Liver (tissue), 3 donors: ENCODE measurements at regions not wholly inside any gene's neighbourhood (a gene's known extent, or its start where the extent isn't known, plus 50 kb on each side); places are given as distances from the start of the nearest gene placed in this dataset.

Source experiments
- EGR1 ChIP-seq, 2 donors: IDR thresholded peaks; 2 replicates each; pipeline ENCODE4 v1.6.1; 2016 to 2018; ENCODE audit warnings: antibody characterized with exemption in 2 of 2, low read depth in 2 of 2
- HNF4A ChIP-seq, 2 donors: conservative IDR thresholded peaks; 2 replicates each; pipeline ENCODE4 v1.6.1; 2016; ENCODE audit warnings: antibody characterized with exemption in 2 of 2, mild to moderate bottlenecking in 2 of 2
- JUND ChIP-seq, 2 donors: IDR thresholded peaks; 2 replicates each; pipeline ENCODE4 v1.6.1; 2016; ENCODE audit warnings: antibody characterized with exemption in 2 of 2
- NR2F2 ChIP-seq: IDR thresholded peaks from 2 replicates; pipeline ENCODE4 v1.6.1; 2016; ENCODE audit warnings: antibody characterized with exemption
- REST ChIP-seq: IDR thresholded peaks from 2 replicates; pipeline ENCODE4 v1.6.1; 2016; ENCODE audit warnings: antibody characterized with exemption, mild to moderate bottlenecking
- TAF1 ChIP-seq: conservative IDR thresholded peaks from 2 replicates; pipeline ENCODE4 v1.6.1; 2016; ENCODE audit warnings: antibody characterized with exemption, mild to moderate bottlenecking
- YY1 ChIP-seq: IDR thresholded peaks from 2 replicates; pipeline ENCODE4 v1.6.1; 2016; ENCODE audit warnings: antibody characterized with exemption, mild to moderate bottlenecking
- TF ChIP-seq, protein P1 (sequence below): fragments of 150-350 bp; IDR thresholded peaks from 2 replicates; pipeline ENCODE4 v1.5.1; 2017; ENCODE audit warnings: improper control_type of control experiment, low read depth, low read length; ENCODE audit not compliant: missing input control
- TF ChIP-seq, protein P2 (sequence below): IDR thresholded peaks from 2 replicates; pipeline ENCODE4 v1.6.1; 2016; ENCODE audit warnings: antibody characterized with exemption
- donor health status: healthy.
- donor health status: healthy.

- TF ChIP-seq EGR1 (IDR thresholded peaks at IDR 0.05; ENCODE audit: low read depth in 2 of 2) = no peak
- TF ChIP-seq REST = no peak
- no peak for TF ChIP-seq TAF1
- no peak for TF ChIP-seq JUND (IDR thresholded peaks at IDR 0.05)
- TF ChIP-seq, protein P1, sequence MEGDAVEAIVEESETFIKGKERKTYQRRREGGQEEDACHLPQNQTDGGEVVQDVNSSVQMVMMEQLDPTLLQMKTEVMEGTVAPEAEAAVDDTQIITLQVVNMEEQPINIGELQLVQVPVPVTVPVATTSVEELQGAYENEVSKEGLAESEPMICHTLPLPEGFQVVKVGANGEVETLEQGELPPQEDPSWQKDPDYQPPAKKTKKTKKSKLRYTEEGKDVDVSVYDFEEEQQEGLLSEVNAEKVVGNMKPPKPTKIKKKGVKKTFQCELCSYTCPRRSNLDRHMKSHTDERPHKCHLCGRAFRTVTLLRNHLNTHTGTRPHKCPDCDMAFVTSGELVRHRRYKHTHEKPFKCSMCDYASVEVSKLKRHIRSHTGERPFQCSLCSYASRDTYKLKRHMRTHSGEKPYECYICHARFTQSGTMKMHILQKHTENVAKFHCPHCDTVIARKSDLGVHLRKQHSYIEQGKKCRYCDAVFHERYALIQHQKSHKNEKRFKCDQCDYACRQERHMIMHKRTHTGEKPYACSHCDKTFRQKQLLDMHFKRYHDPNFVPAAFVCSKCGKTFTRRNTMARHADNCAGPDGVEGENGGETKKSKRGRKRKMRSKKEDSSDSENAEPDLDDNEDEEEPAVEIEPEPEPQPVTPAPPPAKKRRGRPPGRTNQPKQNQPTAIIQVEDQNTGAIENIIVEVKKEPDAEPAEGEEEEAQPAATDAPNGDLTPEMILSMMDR = no peak
- TF ChIP-seq HNF4A (conservative IDR thresholded peaks at IDR 0.05) = no peak
- TF ChIP-seq, protein P2, sequence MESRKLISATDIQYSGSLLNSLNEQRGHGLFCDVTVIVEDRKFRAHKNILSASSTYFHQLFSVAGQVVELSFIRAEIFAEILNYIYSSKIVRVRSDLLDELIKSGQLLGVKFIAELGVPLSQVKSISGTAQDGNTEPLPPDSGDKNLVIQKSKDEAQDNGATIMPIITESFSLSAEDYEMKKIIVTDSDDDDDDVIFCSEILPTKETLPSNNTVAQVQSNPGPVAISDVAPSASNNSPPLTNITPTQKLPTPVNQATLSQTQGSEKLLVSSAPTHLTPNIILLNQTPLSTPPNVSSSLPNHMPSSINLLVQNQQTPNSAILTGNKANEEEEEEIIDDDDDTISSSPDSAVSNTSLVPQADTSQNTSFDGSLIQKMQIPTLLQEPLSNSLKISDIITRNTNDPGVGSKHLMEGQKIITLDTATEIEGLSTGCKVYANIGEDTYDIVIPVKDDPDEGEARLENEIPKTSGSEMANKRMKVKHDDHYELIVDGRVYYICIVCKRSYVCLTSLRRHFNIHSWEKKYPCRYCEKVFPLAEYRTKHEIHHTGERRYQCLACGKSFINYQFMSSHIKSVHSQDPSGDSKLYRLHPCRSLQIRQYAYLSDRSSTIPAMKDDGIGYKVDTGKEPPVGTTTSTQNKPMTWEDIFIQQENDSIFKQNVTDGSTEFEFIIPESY = no peak
- no peak for TF ChIP-seq YY1
- TF ChIP-seq NR2F2 = no peak
These were observed 349.8 kb upstream of the B3GAT1 start for GRCh38 chr11:134761926-134762247.
